Adrenal gland (tissue), 9 donors: ENCODE measurements at regions not wholly inside any gene's neighbourhood (a gene's known extent, or its start where the extent isn't known, plus 50 kb on each side); places are given as distances from the start of the nearest gene placed in this dataset.

Source experiments
- DNase-seq, 7 donors: peaks; one replicate each; pipeline ENCODE4 v3.0.0-alpha.2; 2019 to 2020
- H3K27ac ChIP-seq, 5 donors: fragments of 200-600 bp; sonication (generic) in 4 of 5; 1 replicate in 3 of 5; 2 replicates in 2 of 5; pipeline versions ENCODE4 v1.5.1 to v1.8.0; 2016 to 2020; ENCODE audit warnings: mild to moderate bottlenecking in 1 of 5
- H3K27me3 ChIP-seq: fragments of 200-600 bp; 2 replicates; pipeline ENCODE4 v1.8.0; 2021
- H3K36me3 ChIP-seq, 2 donors: fragments of 200-600 bp; replicated peaks in 1 of 2; 1 replicate in 1 of 2; 2 replicates in 1 of 2; pipeline versions ENCODE4 v1.5.1 to v1.8.0; 2018 to 2022
- H3K4me1 ChIP-seq, 2 donors: fragments of 200-600 bp; replicated peaks in 1 of 2; 1 replicate in 1 of 2; 2 replicates in 1 of 2; pipeline versions ENCODE4 v1.5.1 to v1.8.0; 2018 to 2021
- H3K4me3 ChIP-seq, 4 donors: fragments of 200-600 bp; sonication (generic) in 3 of 4; one replicate each; pipeline ENCODE4 v1.5.1; 2016 to 2018
- H3K9me3 ChIP-seq, 3 donors: fragments of 200-600 bp; sonication (generic) in 1 of 3; replicated peaks in 1 of 3; 1 replicate in 2 of 3; 2 replicates in 1 of 3; pipeline versions ENCODE4 v1.5.1 to v1.8.0; 2016 to 2021
- CTCF ChIP-seq, 6 experiments: fragments of 450-650 bp in 4 of 6; fragments of 200-600 bp in 2 of 6; sonication (generic) in 1 of 6; IDR thresholded peaks; 1 replicate in 5 of 6; 2 replicates in 1 of 6; pipeline versions ENCODE4 v1.5.1 to v1.8.0; 2016 to 2021; ENCODE audit warnings: antibody characterized with exemption in 6 of 6, mild to moderate bottlenecking in 2 of 6, moderate library complexity in 1 of 6
- POLR2A ChIP-seq, 2 donors: fragments of 450-650 bp; IDR thresholded peaks; one replicate each; pipeline ENCODE4 v1.6.1; 2017; ENCODE audit warnings: antibody characterized with exemption in 2 of 2, mild to moderate bottlenecking in 2 of 2, moderate library complexity in 1 of 2
- WGBS, 4 donors: extraction: QIAGEN DNeasy Blood & Tissue Kit in 2 of 4; methylation state at CpG; one replicate each; pipeline versions ENCODE4 v1.1.5 to v1.1.7; 2013 to 2017; 5-methylcytosine and 5-hydroxymethylcytosine counted together
- intact Hi-C, 2 donors: fragments of 100-400 bp; cut with DNase I; formaldehyde crosslinking; loops; one replicate each; pipeline versions ENCODE4 v1.14.1 to v1.15.0; 2022 to 2023
- donor health status: healthy with polysubstance abuse.
- donor health status: Bipolar disorder and iron deficiency.
- donor health status: DM: yes; HTN: yes; CAD: no.
- donor health status: DM: no; HTN: no; CAD: no.
- donor health status: DM: no; HTN: no; CAD: no.

DNA sequence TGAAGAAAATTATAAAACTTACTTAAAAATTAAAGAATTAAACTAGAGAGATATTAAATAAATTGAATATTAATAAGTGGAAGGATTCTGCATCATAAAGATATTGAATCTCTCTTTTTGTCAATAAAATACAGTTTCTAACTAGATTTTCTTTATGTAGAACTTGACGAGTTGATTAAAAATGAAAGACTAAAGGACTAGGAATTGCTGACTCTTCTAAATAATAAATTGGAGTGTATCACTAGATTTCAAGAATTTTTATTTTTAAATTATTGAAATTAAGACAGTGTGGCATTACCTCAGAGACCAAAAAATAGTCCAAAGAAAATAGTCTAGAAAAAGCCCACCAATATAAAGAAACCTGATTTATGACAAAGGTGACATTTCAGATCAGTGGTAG is 492.4 kb downstream of the CETN3 start:
- 83 to 93% (median 87%) methylated on average over 1 of the region's 1 CpG for WGBS, 4 donors
- TF ChIP-seq CTCF (IDR thresholded peaks at IDR 0.05) (no peak), POLR2A (IDR thresholded peaks at IDR 0.05) (no peak)
- Histone ChIP-seq H3K4me3 (no peak overlapping the region), H3K27me3 (no peaks in the 10 kb centered on the region), H3K27ac (no peak overlapping the region), H3K9me3 (no peaks in the 10 kb centered on the region), H3K4me1 (no peaks in the 10 kb centered on the region), H3K36me3 (no peaks in the 10 kb centered on the region)
- intact Hi-C loops = no loop called here
- DNase-seq = no peak

GRCh38 chr5:89916131-89916530 is 493.4 kb downstream of the CETN3 start:
- Histone ChIP-seq H3K27ac (no peak overlapping the region), H3K4me3 (no peak overlapping the region), H3K4me1 (no peaks in the 10 kb centered on the region), H3K36me3 (no peaks in the 10 kb centered on the region), H3K9me3 (no peaks in the 10 kb centered on the region), H3K27me3 (no peaks in the 10 kb centered on the region)
- intact Hi-C loops = no loop called here
- no peak for DNase-seq
- TF ChIP-seq CTCF (IDR thresholded peaks at IDR 0.05) (no peak), POLR2A (IDR thresholded peaks at IDR 0.05) (no peak)
- 65 to 100% (median 86%) methylated on average over 1 of the region's 1 CpG for WGBS, 4 donors

DNA sequence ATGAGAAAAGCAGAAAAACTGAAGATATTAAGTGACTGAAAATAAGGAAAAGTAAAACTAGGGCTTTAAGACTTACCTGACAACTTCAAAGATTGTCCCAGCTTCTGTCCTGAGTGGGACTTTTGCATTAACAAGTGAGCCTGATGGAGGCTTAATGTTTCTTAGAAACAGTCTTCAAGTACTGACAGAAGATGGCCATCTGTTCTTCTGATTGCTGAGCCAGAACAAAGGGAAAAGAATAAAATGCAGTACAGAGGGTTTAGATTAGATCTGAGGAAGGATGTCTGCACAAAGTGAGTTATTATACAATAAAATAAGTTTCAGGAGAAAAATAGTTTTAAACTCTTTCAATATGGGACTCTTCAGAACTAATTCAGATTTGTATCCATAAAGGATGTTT is 500.7 kb downstream of the CETN3 start:
- no peak overlapping the region for H3K4me3 ChIP-seq
- intact Hi-C loops = no loop called here
- no peaks in the 10 kb centered on the region for H3K9me3 ChIP-seq
- H3K4me1 ChIP-seq = no peaks in the 10 kb centered on the region
- DNase-seq = no peak
- H3K27ac ChIP-seq = no peak overlapping the region
- no peaks in the 10 kb centered on the region for H3K27me3 ChIP-seq
- H3K36me3 ChIP-seq = no peaks in the 10 kb centered on the region
- TF ChIP-seq POLR2A (IDR thresholded peaks at IDR 0.05) = no peak
- no peak for TF ChIP-seq CTCF (IDR thresholded peaks at IDR 0.05)

GRCh38 chr5:89904442-89904841 is 505.1 kb downstream of the CETN3 start:
- no peaks in the 10 kb centered on the region for H3K36me3 ChIP-seq
- no peaks in the 10 kb centered on the region for H3K9me3 ChIP-seq
- H3K4me3 ChIP-seq = no peak overlapping the region
- no peak overlapping the region for H3K27ac ChIP-seq
- no peaks in the 10 kb centered on the region for H3K27me3 ChIP-seq
- WGBS, 4 donors = 64 to 79% (median 77%) methylated on average over 2 of the region's 2 CpGs
- intact Hi-C loops = no loop called here
- DNase-seq = no peak
- no peaks in the 10 kb centered on the region for H3K4me1 ChIP-seq
- TF ChIP-seq POLR2A (IDR thresholded peaks at IDR 0.05) (no peak), CTCF (IDR thresholded peaks at IDR 0.05) (no peak)
